GM21825 (cell line): ENCODE measurements at regions not wholly inside any gene's neighbourhood (a gene's known extent, or its start where the extent isn't known, plus 50 kb on each side); places are given as distances from the start of the nearest gene placed in this dataset.
A peak's percentile ranks its signal among the peaks of the same experiment; 100 is the strongest.
"Not testable (repeated sequence)": the region's sequence is repeated elsewhere in the genome, so short reads cannot be mapped to it uniquely, and the experiment has no call there.

Experiments used
- ATAC-seq: cut with Tn5 transposase; IDR thresholded peaks from one replicate; pipeline ENCODE4 v1.9.1; 2021; ENCODE audit warnings: mild to moderate bottlenecking, moderate library complexity; ENCODE audit not compliant: unreplicated experiment

DNA sequence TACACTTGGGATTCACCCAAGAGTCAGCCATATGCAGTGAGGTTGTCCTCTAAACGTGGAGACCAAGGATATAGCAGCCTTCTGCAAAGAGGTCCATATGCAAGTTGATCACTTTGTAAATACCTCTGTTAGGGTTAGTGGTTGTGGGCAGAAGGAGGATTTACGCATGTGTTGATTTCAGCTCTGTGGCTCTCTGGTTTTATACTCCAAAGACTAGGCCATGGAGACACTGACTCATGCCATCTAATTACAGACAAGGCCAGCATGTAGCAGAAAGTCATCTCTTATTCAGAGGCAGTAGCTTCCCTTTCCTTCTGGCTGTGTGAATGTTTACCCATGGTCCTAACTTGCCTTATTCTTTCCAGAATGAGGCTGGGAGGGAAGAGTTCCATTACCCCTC, 140.9 kb upstream of the GOLGA6L4 start:
- ATAC-seq: not testable (repeated sequence)

- not testable (repeated sequence) for ATAC-seq
Observed at GRCh38 chr15:84097053-84097452, 138.5 kb upstream of the GOLGA6L4 start.

- no peak for ATAC-seq
Observed at GRCh38 chr15:84098604-84099003, 137.0 kb upstream of the GOLGA6L4 start.

GRCh38 chr15:84099181-84099580, 136.4 kb upstream of the GOLGA6L4 start:
- ATAC-seq: no peak

GRCh38 chr15:84103345-84103744, 132.2 kb upstream of the GOLGA6L4 start:
- ATAC-seq: no peak

GRCh38 chr15:84104853-84105252, 130.7 kb upstream of the GOLGA6L4 start:
- no peak for ATAC-seq

- ATAC-seq: no peak
Observed at GRCh38 chr15:84108728-84109127, 126.8 kb upstream of the GOLGA6L4 start.

GRCh38 chr15:84111575-84111974, 124.0 kb upstream of the GOLGA6L4 start:
- no peak for ATAC-seq

GRCh38 chr15:84112025-84112424, 123.5 kb upstream of the GOLGA6L4 start:
- ATAC-seq: no peak

GRCh38 chr15:84113919-84114318, 121.7 kb upstream of the GOLGA6L4 start:
- ATAC-seq: no peak

DNA sequence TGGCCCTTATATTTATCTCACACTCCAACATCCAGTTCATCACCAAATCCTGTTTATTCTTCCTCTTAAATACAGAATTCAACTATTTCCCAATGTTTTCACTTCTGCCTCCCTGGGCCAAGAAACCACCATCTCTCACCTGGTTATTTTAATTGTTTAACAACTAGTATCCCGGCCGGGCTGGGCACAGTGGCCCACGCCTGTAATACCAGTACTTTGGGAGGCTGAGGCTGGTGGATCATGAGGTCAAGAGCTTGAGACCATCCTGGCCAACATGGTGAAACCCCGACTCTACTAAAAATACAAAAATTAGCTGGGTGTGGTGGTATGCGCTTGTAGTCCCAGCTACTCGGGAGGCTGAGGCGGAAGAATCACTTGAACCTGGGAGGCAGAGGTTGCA, 120.9 kb upstream of the GOLGA6L4 start:
- ATAC-seq: not testable (repeated sequence)

GRCh38 chr15:84119351-84119750, 116.2 kb upstream of the GOLGA6L4 start:
- ATAC-seq: not testable (repeated sequence)

DNA sequence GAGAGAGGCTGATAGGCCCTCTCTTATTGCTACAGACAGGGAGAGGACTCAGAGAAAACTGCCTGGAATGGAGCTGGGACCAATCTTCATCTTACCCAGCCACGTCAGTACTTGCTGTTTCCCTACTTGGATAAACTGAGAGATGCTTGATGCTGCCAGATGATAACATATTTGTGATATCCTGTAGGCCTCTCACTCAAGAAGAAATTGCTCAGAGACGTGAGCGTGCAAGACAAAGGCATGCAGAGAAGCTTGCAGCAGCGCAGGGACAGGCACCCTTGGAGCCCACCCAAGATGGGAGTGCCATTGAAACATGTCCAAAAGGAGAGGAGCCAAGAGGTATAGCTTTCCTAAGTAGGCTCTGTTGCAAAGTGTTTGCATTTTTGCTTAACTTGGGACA, 114.7 kb upstream of the GOLGA6L4 start:
- not testable (repeated sequence) for ATAC-seq

GRCh38 chr15:84128706-84129105, 106.9 kb upstream of the GOLGA6L4 start:
- not testable (repeated sequence) for ATAC-seq

GRCh38 chr15:84130098-84130831, 105.3 kb upstream of the GOLGA6L4 start:
- not testable (repeated sequence) for ATAC-seq

DNA sequence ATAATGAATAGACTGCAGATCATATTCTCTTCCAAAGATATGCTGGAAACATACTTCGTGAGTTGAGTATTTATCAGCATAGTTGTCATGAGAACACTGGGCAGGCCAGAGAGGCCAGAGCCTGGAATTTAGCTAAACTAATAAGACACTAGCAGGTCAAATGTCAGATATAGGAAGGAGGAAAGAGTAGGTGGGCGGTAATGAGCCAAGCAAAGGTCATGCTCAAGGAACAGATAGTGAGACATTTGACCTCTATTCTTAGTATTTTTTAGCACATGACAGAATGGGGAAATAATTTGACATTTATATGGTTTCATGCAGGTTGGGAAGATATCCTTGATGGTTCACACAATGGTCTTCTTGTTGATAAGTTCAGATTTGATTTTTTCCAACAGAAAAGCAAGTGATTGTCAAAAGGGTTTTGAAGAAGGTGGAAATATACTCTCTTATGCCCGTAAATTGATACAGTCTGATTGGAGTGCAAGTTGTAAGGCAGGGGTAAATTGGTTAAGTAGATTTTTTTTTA, 99.6 kb upstream of the GOLGA6L4 start:
- not testable (repeated sequence) for ATAC-seq

- peak; percentile 96 for ATAC-seq
Observed at GRCh38 chr15:84142888-84143337, 92.7 kb upstream of the GOLGA6L4 start.

- no peak for ATAC-seq
Observed at GRCh38 chr15:84143753-84144314, 91.7 kb upstream of the GOLGA6L4 start.

GRCh38 chr15:84144946-84145345, 90.6 kb upstream of the GOLGA6L4 start:
- ATAC-seq: not testable (repeated sequence)

DNA sequence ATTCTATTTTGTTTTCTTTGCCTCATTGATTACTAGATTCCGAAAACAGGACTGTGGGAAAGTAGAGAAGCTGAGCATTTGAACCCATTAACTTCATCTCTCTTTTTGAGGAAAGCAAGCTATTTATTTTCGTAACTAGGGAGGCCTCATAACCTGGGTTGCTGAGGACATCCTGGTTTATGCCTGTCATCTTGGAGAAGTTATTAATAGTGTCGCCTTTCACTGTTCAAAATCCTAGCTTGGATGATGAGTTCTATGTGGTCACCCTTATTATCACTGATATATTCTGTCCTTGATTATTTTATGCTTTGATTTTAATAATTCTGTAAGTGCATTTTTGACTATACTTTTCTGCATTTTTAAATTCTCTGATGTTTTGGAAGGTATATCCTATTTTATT, 89.3 kb upstream of the GOLGA6L4 start:
- ATAC-seq: not testable (repeated sequence)

GRCh38 chr15:84147307-84147706, 88.3 kb upstream of the GOLGA6L4 start:
- not testable (repeated sequence) for ATAC-seq
